GM12878 (cell line): ENCODE measurements at regions not wholly inside any gene's neighbourhood (a gene's known extent, or its start where the extent isn't known, plus 50 kb on each side); places are given as distances from the start of the nearest gene placed in this dataset.

ENCODE experiments used
- ATAC-seq: fragments of 200-7000 bp; cut with Tn5 transposase; 3 replicates; pipeline ENCODE4 v1.9.1; 2020; ENCODE audit warnings: mild to moderate bottlenecking, moderate library complexity
- BruUV-seq: library from RNA; stranded (reverse); fragments of 400-500 nt; replicated peaks from 2 replicates; lab custom pipeline; 2021; lab: Mats Ljungman, UMichigan
- CTCF ChIA-PET: fragments of 300-600 bp; sonication (Branson Sonifier 250); formaldehyde crosslinking; extraction: SDS; loops from one replicate; lab custom pipeline; 2021; ENCODE audit warnings: inconsistent platforms; lab: Yijun Ruan, JAX
- POLR2A ChIA-PET: fragments of 350-600 bp; formaldehyde crosslinking; extraction: SDS; loops from one replicate; lab custom pipeline; 2021; ENCODE audit warnings: inconsistent platforms; lab: Charles Lee
- RAD21 ChIA-PET: fragments of 300-600 bp; sonication (Branson Sonifier 250); formaldehyde crosslinking; loops from one replicate; lab custom pipeline; 2023; ENCODE audit warnings: antibody characterized with exemption; ENCODE audit not compliant: unreplicated experiment; lab: Charles Lee
- SMC1A ChIA-PET: fragments of 300-600 bp; sonication (Branson Sonifier 250); formaldehyde crosslinking; loops from one replicate; lab custom pipeline; 2023; ENCODE audit not compliant: unreplicated experiment, uncharacterized antibody; lab: Charles Lee
- DNase-seq: peaks from one replicate; pipeline ENCODE4 v3.0.0-alpha.2; 2011; ENCODE audit warnings: low read depth, low spot score
- FAIRE-seq: peaks from 3 replicates; lab custom pipeline; 2011; peaks lifted over from hg19 to GRCh38; lab: Jason Lieb, UNC
- H2AFZ ChIP-seq: 2 replicates; pipeline ENCODE4 v1.6.0; 2011; ENCODE audit warnings: low read depth, low read length, control low read depth; ENCODE audit not compliant: control insufficient read depth
- H3K27ac ChIP-seq: 2 replicates; pipeline ENCODE4 v1.5.1; 2011; ENCODE audit warnings: control low read depth; ENCODE audit not compliant: control insufficient read depth, insufficient read depth
- H3K27me3 ChIP-seq, 2 experiments: replicated peaks in 1 of 2; 2 replicates each; pipeline versions ENCODE4 v1.6.0 to v1.6.1; 2011; ENCODE audit warnings: low read length in 1 of 2; ENCODE audit not compliant: control insufficient read depth in 2 of 2, insufficient read depth in 2 of 2
- H3K36me3 ChIP-seq, 2 experiments: 2 replicates each; pipeline ENCODE4 v1.5.1; 2011; ENCODE audit warnings: low read length in 1 of 2; ENCODE audit not compliant: control insufficient read depth in 2 of 2, insufficient read depth in 2 of 2
- H3K4me1 ChIP-seq: 2 replicates; pipeline ENCODE4 v1.6.1; 2011; ENCODE audit warnings: mild to moderate bottlenecking, low read length, moderate library complexity, mixed read lengths; ENCODE audit not compliant: control insufficient read depth, insufficient read depth
- H3K4me2 ChIP-seq: 2 replicates; pipeline ENCODE4 v1.6.0; 2011; ENCODE audit warnings: control low read depth; ENCODE audit not compliant: control insufficient read depth, insufficient read depth
- H3K4me3 ChIP-seq: fragments of 200-600 bp; sonication (generic); 2 replicates; pipeline ENCODE4 v1.5.1; 2016
- H3K79me2 ChIP-seq: 2 replicates; pipeline ENCODE4 v1.6.0; 2011; ENCODE audit warnings: low read length; ENCODE audit not compliant: control insufficient read depth, insufficient read depth
- H3K9ac ChIP-seq: 2 replicates; pipeline ENCODE4 v1.8.0; 2011; ENCODE audit warnings: low read length, control low read depth, mixed read lengths; ENCODE audit not compliant: control insufficient read depth, insufficient read depth
- H3K9me3 ChIP-seq: replicated peaks from 3 replicates; pipeline ENCODE4 v1.5.1; 2011; ENCODE audit warnings: mild to moderate bottlenecking, low read length; ENCODE audit not compliant: control insufficient read depth, insufficient read depth
- H4K20me1 ChIP-seq: 2 replicates; pipeline ENCODE4 v1.6.0; 2011; ENCODE audit not compliant: control insufficient read depth, insufficient read depth
- CHD4 ChIP-seq: fragments of 200-600 bp; sonication (generic); IDR thresholded peaks from 2 replicates; pipeline ENCODE4 v1.6.1; 2016; ENCODE audit warnings: mild to moderate bottlenecking
- DPF2 ChIP-seq: fragments of 450-650 bp; IDR thresholded peaks from 2 replicates; pipeline ENCODE4 v1.6.1; 2017; ENCODE audit warnings: mild to moderate bottlenecking
- E2F4 ChIP-seq: IDR thresholded peaks from 2 replicates; pipeline ENCODE4 v1.6.1; 2012; ENCODE audit warnings: low read depth, low read length, improper control_type of control experiment
- EED ChIP-seq: sonication (generic); IDR thresholded peaks from 2 replicates; pipeline ENCODE4 v1.6.1; 2016; ENCODE audit warnings: antibody characterized with exemption, low read depth
- EGR1 ChIP-seq, 2 experiments: IDR thresholded peaks; 1 replicate in 1 of 2; 2 replicates in 1 of 2; pipeline ENCODE4 v1.6.1; 2011 to 2012; ENCODE audit warnings: low read depth in 2 of 2, low read length in 2 of 2, borderline replicate concordance in 1 of 2, mild to moderate bottlenecking in 1 of 2, moderate library complexity in 1 of 2
- GABPA ChIP-seq: IDR thresholded peaks from 2 replicates; pipeline ENCODE4 v1.6.1; 2014; ENCODE audit warnings: antibody characterized with exemption, low read depth, mild to moderate bottlenecking, inconsistent platforms
- GATAD2B ChIP-seq: fragments of 450-650 bp; conservative IDR thresholded peaks from 2 replicates; pipeline ENCODE4 v1.6.1; 2017; ENCODE audit warnings: low read depth, mild to moderate bottlenecking, moderate library complexity
- HDGF ChIP-seq: fragments of 450-650 bp; IDR thresholded peaks from 2 replicates; pipeline ENCODE4 v1.6.1; 2016; ENCODE audit warnings: antibody characterized with exemption
- MYC ChIP-seq: IDR thresholded peaks from 2 replicates; pipeline ENCODE4 v1.6.1; 2011; ENCODE audit warnings: mild to moderate bottlenecking, low read length, moderate library complexity, inconsistent platforms; ENCODE audit not compliant: insufficient read depth, insufficient replicate concordance, insufficient read length, severe bottlenecking
- NBN ChIP-seq: fragments of 450-650 bp; IDR thresholded peaks from 2 replicates; pipeline ENCODE4 v1.6.1; 2016
- NFIC ChIP-seq: IDR thresholded peaks from 2 replicates; pipeline ENCODE4 v1.6.1; 2012; ENCODE audit warnings: low read depth, mild to moderate bottlenecking, inconsistent platforms, low read length, moderate library complexity
- PAX8 ChIP-seq: fragments of 450-650 bp; IDR thresholded peaks from 2 replicates; pipeline ENCODE4 v1.6.1; 2017; ENCODE audit warnings: mild to moderate bottlenecking, moderate library complexity
- RBBP5 ChIP-seq: fragments of 200-600 bp; sonication (generic); conservative IDR thresholded peaks from 2 replicates; pipeline ENCODE4 v1.6.1; 2016
- RELA ChIP-seq: fragments of 450-650 bp; IDR thresholded peaks from 2 replicates; pipeline ENCODE4 v1.8.0; 2014; ENCODE audit warnings: borderline replicate concordance; ENCODE audit not compliant: partially characterized antibody
- SKIL ChIP-seq: fragments of 450-650 bp; IDR thresholded peaks from 2 replicates; pipeline ENCODE4 v1.6.1; 2017; ENCODE audit warnings: mild to moderate bottlenecking, low read depth, inconsistent platforms; ENCODE audit not compliant: poor library complexity, severe bottlenecking
- SPI1 ChIP-seq: IDR thresholded peaks from 2 replicates; pipeline ENCODE4 v1.6.1; 2011; ENCODE audit warnings: low read depth, mild to moderate bottlenecking, low read length, moderate library complexity, borderline replicate concordance; ENCODE audit not compliant: insufficient read depth
- TCF3 ChIP-seq: IDR thresholded peaks from 2 replicates; pipeline ENCODE4 v1.6.1; 2012; ENCODE audit warnings: low read depth, mild to moderate bottlenecking, low read length, borderline replicate concordance; ENCODE audit not compliant: insufficient read depth
- ZNF24 ChIP-seq: fragments of 450-650 bp; IDR thresholded peaks from 2 replicates; pipeline ENCODE4 v1.6.1; 2017; ENCODE audit warnings: antibody characterized with exemption, mild to moderate bottlenecking
- WGBS: methylation state at CpG from one replicate; pipeline ENCODE4 v1.1.6; 2016; ENCODE audit warnings: low lambda C conversion rate; ENCODE audit not compliant: insufficient replicate concordance, insufficient coverage; ENCODE audit errors: missing lambda C conversion rate; 5-methylcytosine and 5-hydroxymethylcytosine counted together
- in situ Hi-C: fragments of 300-500 bp; cut with MboI; formaldehyde crosslinking; loops from 9 replicates; pipeline ENCODE4 v1.14.3; 2018; ENCODE audit warnings: mixed read lengths
- intact Hi-C: fragments of 100-400 bp; cut with micrococcal nuclease; formaldehyde crosslinking; loops from one replicate; pipeline ENCODE4 v1.14.2; 2022; ENCODE audit not compliant: unreplicated experiment
- TF ChIP-seq, protein P1 (sequence below): IDR thresholded peaks from 2 replicates; pipeline ENCODE4 v1.6.1; 2012; ENCODE audit warnings: low read length, inconsistent platforms
- TF ChIP-seq, protein P2 (sequence below): IDR thresholded peaks from 2 replicates; pipeline ENCODE4 v1.6.1; 2011; ENCODE audit warnings: borderline replicate concordance, low read depth, mild to moderate bottlenecking, moderate library complexity, mixed read lengths, low read length; ENCODE audit not compliant: insufficient read depth; ENCODE audit errors: extremely low read length

DNA sequence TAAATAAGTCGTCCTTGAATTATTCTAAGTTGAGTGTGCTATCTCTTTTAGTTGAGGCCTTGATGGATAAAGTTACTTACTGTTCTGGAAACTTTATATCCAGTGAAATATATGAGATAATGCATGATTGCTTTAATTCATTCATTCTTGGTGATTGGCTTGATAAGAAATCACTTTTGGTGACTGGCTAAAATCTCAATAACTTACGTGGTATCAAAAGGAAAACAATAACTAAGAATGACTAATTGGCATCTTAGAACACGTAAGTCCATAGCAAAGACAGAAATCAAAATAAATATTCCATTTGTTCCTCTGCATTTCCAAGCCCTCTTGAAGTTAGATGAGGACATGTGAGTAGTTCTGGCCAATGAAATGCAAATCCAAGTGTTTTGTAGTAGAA is 251.6 kb downstream of the NUP35 start:
- no peaks in the 10 kb centered on the region for H3K9me3 ChIP-seq
- no peak overlapping the region for H2AFZ ChIP-seq
- no peaks in the 10 kb centered on the region for H4K20me1 ChIP-seq
- ChIA-PET RAD21 (no interaction called here), POLR2A (no interaction called here), SMC1A (no interaction called here), CTCF (no interaction called here)
- H3K36me3 ChIP-seq = no peaks in the 10 kb centered on the region
- in situ Hi-C loops = no loop called here
- intact Hi-C loops = no loop called here
- H3K9ac ChIP-seq = no peak overlapping the region
- no peaks in the 10 kb centered on the region for H3K27me3 ChIP-seq
- ATAC-seq (no peak), FAIRE-seq (no peak), DNase-seq (no peak)
- no TSS peak for BruUV-seq
- WGBS = 2% methylated on average over 3 of the region's 3 CpGs
- no peaks in the 10 kb centered on the region for H3K79me2 ChIP-seq
- no peak overlapping the region for H3K4me2 ChIP-seq
- no peaks in the 10 kb centered on the region for H3K4me1 ChIP-seq
- no peak overlapping the region for H3K27ac ChIP-seq
- H3K4me3 ChIP-seq = no peak overlapping the region
- no peak for TF ChIP-seq ZNF24
- TF ChIP-seq SKIL = no peak
- TF ChIP-seq EED = no peak
- TF ChIP-seq RBBP5 = no peak
- TF ChIP-seq, protein P1, sequence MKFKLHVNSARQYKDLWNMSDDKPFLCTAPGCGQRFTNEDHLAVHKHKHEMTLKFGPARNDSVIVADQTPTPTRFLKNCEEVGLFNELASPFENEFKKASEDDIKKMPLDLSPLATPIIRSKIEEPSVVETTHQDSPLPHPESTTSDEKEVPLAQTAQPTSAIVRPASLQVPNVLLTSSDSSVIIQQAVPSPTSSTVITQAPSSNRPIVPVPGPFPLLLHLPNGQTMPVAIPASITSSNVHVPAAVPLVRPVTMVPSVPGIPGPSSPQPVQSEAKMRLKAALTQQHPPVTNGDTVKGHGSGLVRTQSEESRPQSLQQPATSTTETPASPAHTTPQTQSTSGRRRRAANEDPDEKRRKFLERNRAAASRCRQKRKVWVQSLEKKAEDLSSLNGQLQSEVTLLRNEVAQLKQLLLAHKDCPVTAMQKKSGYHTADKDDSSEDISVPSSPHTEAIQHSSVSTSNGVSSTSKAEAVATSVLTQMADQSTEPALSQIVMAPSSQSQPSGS = no peak
- no peak for TF ChIP-seq NFIC
- no peak for TF ChIP-seq EGR1 (IDR thresholded peaks at IDR 0.05; ENCODE audit: borderline replicate concordance in 1 of 2, low read depth in 2 of 2, low read length in 2 of 2)
- no peak for TF ChIP-seq MYC
- no peak for TF ChIP-seq NBN
- TF ChIP-seq DPF2 = no peak
- TF ChIP-seq GABPA = no peak
- TF ChIP-seq, protein P2, sequence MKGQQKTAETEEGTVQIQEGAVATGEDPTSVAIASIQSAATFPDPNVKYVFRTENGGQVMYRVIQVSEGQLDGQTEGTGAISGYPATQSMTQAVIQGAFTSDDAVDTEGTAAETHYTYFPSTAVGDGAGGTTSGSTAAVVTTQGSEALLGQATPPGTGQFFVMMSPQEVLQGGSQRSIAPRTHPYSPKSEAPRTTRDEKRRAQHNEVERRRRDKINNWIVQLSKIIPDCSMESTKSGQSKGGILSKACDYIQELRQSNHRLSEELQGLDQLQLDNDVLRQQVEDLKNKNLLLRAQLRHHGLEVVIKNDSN = no peak
- no peak for TF ChIP-seq SPI1
- no peak for TF ChIP-seq E2F4
- TF ChIP-seq PAX8 = no peak
- TF ChIP-seq CHD4 = no peak
- no peak for TF ChIP-seq HDGF
- no peak for TF ChIP-seq GATAD2B
- no peak for TF ChIP-seq TCF3
- TF ChIP-seq RELA = no peak
